IMR-90 (cell line): ENCODE measurements at regions not wholly inside any gene's neighbourhood (a gene's known extent, or its start where the extent isn't known, plus 50 kb on each side); places are given as distances from the start of the nearest gene placed in this dataset.

ENCODE experiments used
- ATAC-seq: fragments of 200-7000 bp; cut with Tn5 transposase; 2 replicates; pipeline ENCODE4 v1.9.1; 2020; ENCODE audit warnings: low read depth, mild to moderate bottlenecking, moderate library complexity
- BruUV-seq: library from RNA; stranded (reverse); fragments of 400-500 nt; replicated peaks from 2 replicates; lab custom pipeline; 2021; lab: Mats Ljungman, UMichigan
- CTCF ChIA-PET: fragments of 300-600 bp; formaldehyde crosslinking; extraction: SDS; loops from one replicate; lab custom pipeline; 2021; ENCODE audit warnings: antibody characterized with exemption; lab: Yijun Ruan, JAX
- POLR2A ChIA-PET: fragments of 300-600 bp; sonication (Branson Sonifier 250); formaldehyde crosslinking; loops from one replicate; lab custom pipeline; 2022; ENCODE audit warnings: antibody characterized with exemption; ENCODE audit not compliant: unreplicated experiment; lab: Charles Lee
- DNase-seq: peaks from one replicate; pipeline ENCODE4 v3.0.0; 2013
- H2AFZ ChIP-seq: replicated peaks from 2 replicates; pipeline ENCODE3; 2013; ENCODE audit warnings: low read length, mild to moderate bottlenecking; ENCODE audit not compliant: poor library complexity
- H2AK5ac ChIP-seq: 2 replicates; pipeline ENCODE4 v1.6.1; 2013; ENCODE audit warnings: low read depth, low read length, inconsistent platforms
- H2AK9ac ChIP-seq: replicated peaks from 2 replicates; pipeline ENCODE3; 2013; ENCODE audit warnings: mild to moderate bottlenecking, low read depth, low read length, moderate library complexity; ENCODE audit not compliant: poor library complexity
- H2BK120ac ChIP-seq: 2 replicates; pipeline ENCODE4 v1.6.1; 2013; ENCODE audit warnings: low read depth, low read length, inconsistent platforms
- H2BK15ac ChIP-seq: 3 replicates; pipeline ENCODE4 v1.6.1; 2013; ENCODE audit warnings: low read depth, low read length, inconsistent platforms
- H2BK20ac ChIP-seq: 2 replicates; pipeline ENCODE4 v1.6.1; 2013; ENCODE audit warnings: low read depth, mild to moderate bottlenecking, inconsistent platforms, low read length, moderate library complexity
- H2BK5ac ChIP-seq: 2 replicates; pipeline ENCODE4 v1.6.1; 2013; ENCODE audit warnings: mild to moderate bottlenecking, low read depth, low read length, inconsistent platforms; ENCODE audit not compliant: poor library complexity, severe bottlenecking
- H3K14ac ChIP-seq: replicated peaks from 2 replicates; pipeline ENCODE4 v1.6.1; 2013; ENCODE audit warnings: low read depth, low read length, inconsistent platforms
- H3K18ac ChIP-seq: 2 replicates; pipeline ENCODE4 v1.6.1; 2013; ENCODE audit warnings: low read depth, low read length, control low read depth
- H3K23ac ChIP-seq: 2 replicates; pipeline ENCODE4 v1.6.1; 2013; ENCODE audit warnings: low read depth, low read length, inconsistent platforms
- H3K27ac ChIP-seq: 2 replicates; pipeline ENCODE4 v1.5.1; 2013; ENCODE audit warnings: mild to moderate bottlenecking, control low read depth, low read length; ENCODE audit not compliant: insufficient read depth
- H3K27me3 ChIP-seq: 2 replicates; pipeline ENCODE4 v1.6.1; 2013; ENCODE audit warnings: low read length; ENCODE audit not compliant: control insufficient read depth, insufficient read depth
- H3K36me3 ChIP-seq: 2 replicates; pipeline ENCODE4 v1.6.1; 2013; ENCODE audit warnings: low read length, mixed read lengths; ENCODE audit not compliant: control insufficient read depth, insufficient read depth
- H3K4ac ChIP-seq: 2 replicates; pipeline ENCODE4 v1.6.1; 2013; ENCODE audit warnings: low read depth, low read length, inconsistent platforms
- H3K4me1 ChIP-seq: 2 replicates; pipeline ENCODE4 v1.6.1; 2013; ENCODE audit warnings: low read length, mixed read lengths; ENCODE audit not compliant: control insufficient read depth, insufficient read depth
- H3K4me2 ChIP-seq: 2 replicates; pipeline ENCODE4 v1.6.1; 2013; ENCODE audit warnings: low read depth, mild to moderate bottlenecking, control low read depth, low read length, moderate library complexity
- H3K4me3 ChIP-seq: 2 replicates; pipeline ENCODE4 v1.5.1; 2013; ENCODE audit warnings: low read depth, mild to moderate bottlenecking, control low read depth, low read length, moderate library complexity; ENCODE audit not compliant: insufficient read depth
- H3K56ac ChIP-seq: 2 replicates; pipeline ENCODE4 v1.6.1; 2013; ENCODE audit warnings: low read length, inconsistent platforms; ENCODE audit not compliant: insufficient read depth; ENCODE audit errors: extremely low read depth
- H3K79me1 ChIP-seq, 2 experiments: 2 replicates each; pipeline ENCODE4 v1.6.1; 2013; ENCODE audit warnings: low read length in 2 of 2, inconsistent platforms in 1 of 2, low read depth in 1 of 2
- H3K9ac ChIP-seq: 2 replicates; pipeline ENCODE4 v1.6.1; 2013; ENCODE audit warnings: low read depth, low read length, control low read depth
- H3K9me1 ChIP-seq: 2 replicates; pipeline ENCODE4 v1.6.1; 2013; ENCODE audit warnings: low read length, inconsistent platforms; ENCODE audit not compliant: insufficient read depth
- H3K9me3 ChIP-seq: 2 replicates; pipeline ENCODE4 v1.6.1; 2013; ENCODE audit warnings: low read length; ENCODE audit not compliant: control insufficient read depth, insufficient read depth
- H4K20me1 ChIP-seq: 2 replicates; pipeline ENCODE4 v1.6.1; 2013; ENCODE audit warnings: low read length, inconsistent platforms; ENCODE audit not compliant: insufficient read depth
- H4K5ac ChIP-seq: 2 replicates; pipeline ENCODE4 v1.6.1; 2013; ENCODE audit warnings: mild to moderate bottlenecking, low read depth, low read length, control low read depth
- H4K8ac ChIP-seq, 2 experiments: 2 replicates each; pipeline ENCODE4 v1.6.1; 2013; ENCODE audit warnings: low read depth in 2 of 2, low read length in 2 of 2, control low read depth in 1 of 2, inconsistent platforms in 1 of 2
- H4K91ac ChIP-seq: 2 replicates; pipeline ENCODE4 v1.6.1; 2013; ENCODE audit warnings: low read depth, low read length, inconsistent platforms; ENCODE audit not compliant: insufficient read depth
- BHLHE40 ChIP-seq: fragments of 150-350 bp; IDR thresholded peaks from 2 replicates; pipeline ENCODE4 v1.6.1; 2016; ENCODE audit warnings: mild to moderate bottlenecking, low read depth, low read length
- FOS ChIP-seq: fragments of 150-350 bp; IDR thresholded peaks from 2 replicates; pipeline ENCODE4 v1.6.1; 2016; ENCODE audit warnings: low read depth, low read length
- MXI1 ChIP-seq: IDR thresholded peaks from 2 replicates; pipeline ENCODE4 v1.6.1; 2012; ENCODE audit warnings: low read depth, mild to moderate bottlenecking, low read length, moderate library complexity, borderline replicate concordance
- POLR2A ChIP-seq: IDR thresholded peaks from 2 replicates; pipeline ENCODE4 v1.6.1; 2012; ENCODE audit warnings: mild to moderate bottlenecking, low read depth, low read length
- WGBS, 2 experiments: methylation state at CpG; one replicate each; pipeline versions ENCODE4 v1.1.5 to v1.1.7; 2013; ENCODE audit warnings: missing lambda C conversion rate in 2 of 2; ENCODE audit not compliant: insufficient read length in 1 of 2; ENCODE audit errors: extremely low coverage in 2 of 2; 5-methylcytosine and 5-hydroxymethylcytosine counted together
- dilution Hi-C: fragments of 300-500 bp; cut with HindIII; formaldehyde crosslinking; loops from one replicate; pipeline ENCODE4 v1.14.3; 2018; ENCODE audit warnings: low sequenced_read_pairs; ENCODE audit not compliant: unreplicated experiment
- in situ Hi-C: fragments of 300-500 bp; cut with MboI; formaldehyde crosslinking; loops from 3 replicates; pipeline ENCODE4 v1.14.3; 2019; ENCODE audit warnings: low sequenced_read_pairs, inconsistent platforms, mixed read lengths
- intact Hi-C: fragments of 100-400 bp; cut with micrococcal nuclease; formaldehyde crosslinking; loops from 2 replicates; pipeline ENCODE4 v1.10.0; 2022
- TF ChIP-seq, protein P1 (sequence below): fragments of 150-350 bp; IDR thresholded peaks from 2 replicates; pipeline ENCODE4 v1.6.1; 2016; ENCODE audit warnings: low read depth, mild to moderate bottlenecking, low read length, moderate library complexity, borderline replicate concordance

DNA sequence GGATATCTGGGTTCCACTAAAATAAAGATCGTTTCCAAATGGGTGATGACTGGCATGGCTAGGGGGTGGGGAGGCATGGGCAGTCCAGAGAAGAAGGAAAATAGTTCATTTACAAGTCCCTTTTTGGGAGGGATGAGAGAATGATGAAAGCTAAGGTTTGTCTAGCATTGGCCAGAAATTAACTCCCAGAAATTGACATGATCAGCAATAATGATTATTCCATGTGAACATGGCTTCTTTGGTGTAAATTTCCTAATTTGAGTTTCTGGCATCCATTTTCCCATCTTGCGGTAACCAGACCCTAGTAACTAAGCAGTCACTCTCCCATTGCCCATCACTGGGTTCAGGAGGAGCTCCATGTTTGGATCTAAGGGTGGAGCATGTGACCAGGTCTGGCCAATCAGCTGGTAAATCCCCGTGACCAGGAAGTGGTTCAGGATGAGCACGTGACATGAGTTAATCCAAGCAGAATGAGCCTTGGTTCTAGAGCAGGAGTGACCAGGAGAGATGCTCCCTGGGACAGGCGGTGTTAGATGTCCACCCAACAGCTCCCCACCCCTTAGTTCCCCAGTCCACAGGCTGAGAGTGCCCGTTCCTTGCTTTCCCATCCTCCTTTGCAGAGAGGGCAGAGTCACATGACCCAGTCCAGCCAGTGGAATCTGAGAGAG, 512.7 kb downstream of the PREX1 start:
- Histone ChIP-seq H2BK15ac (no peak overlapping the region), H3K36me3 (no peaks in the 10 kb centered on the region), H4K8ac (no peak overlapping the region), H2AK5ac (no peak overlapping the region), H3K4me1 (peaks cover 2% of the 10 kb centered on the region; the same call in 1 of the 2 replicates), H4K5ac (no peak overlapping the region), H3K27ac (no peak overlapping the region), H3K9me3 (no peaks in the 10 kb centered on the region), H4K91ac (no peak overlapping the region), H2BK20ac (no peak overlapping the region), H2AK9ac (no peak overlapping the region), H3K18ac (no peak overlapping the region), H3K4me3 (no peak overlapping the region), H4K20me1 (no peaks in the 10 kb centered on the region; the same call in 1 of the 2 replicates), H3K4me2 (no peak overlapping the region), H3K4ac (no peak overlapping the region), H2BK5ac (no peak overlapping the region), H3K27me3 (peaks cover 31% of the 10 kb centered on the region), H3K23ac (no peak overlapping the region), H2AFZ (peak overlapping the region; percentile 58), H3K9ac (no peak overlapping the region), H3K79me1 (no peaks in the 10 kb centered on the region), H3K14ac (no peak overlapping the region), H3K9me1 (no peaks in the 10 kb centered on the region), H3K56ac (no peak overlapping the region), H2BK120ac (no peak overlapping the region)
- intact Hi-C loops (no loop called here), in situ Hi-C loops (no loop called here), dilution Hi-C loops (no loop called here)
- DNase-seq (no peak), ATAC-seq (no peak)
- TF ChIP-seq, protein P1, sequence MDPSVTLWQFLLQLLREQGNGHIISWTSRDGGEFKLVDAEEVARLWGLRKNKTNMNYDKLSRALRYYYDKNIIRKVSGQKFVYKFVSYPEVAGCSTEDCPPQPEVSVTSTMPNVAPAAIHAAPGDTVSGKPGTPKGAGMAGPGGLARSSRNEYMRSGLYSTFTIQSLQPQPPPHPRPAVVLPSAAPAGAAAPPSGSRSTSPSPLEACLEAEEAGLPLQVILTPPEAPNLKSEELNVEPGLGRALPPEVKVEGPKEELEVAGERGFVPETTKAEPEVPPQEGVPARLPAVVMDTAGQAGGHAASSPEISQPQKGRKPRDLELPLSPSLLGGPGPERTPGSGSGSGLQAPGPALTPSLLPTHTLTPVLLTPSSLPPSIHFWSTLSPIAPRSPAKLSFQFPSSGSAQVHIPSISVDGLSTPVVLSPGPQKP = no peak
- TF ChIP-seq POLR2A = no peak
- no peak for TF ChIP-seq FOS
- no peak for TF ChIP-seq MXI1
- no peak for TF ChIP-seq BHLHE40
- BruUV-seq = no TSS peak
- CTCF ChIA-PET = no interaction called here
- 17% methylated on average over 1 of the region's 6 CpGs; no CpG with 5 or more reads in 1 of the 2 experiments for WGBS, 2 experiments
- POLR2A ChIA-PET = no interaction called here
